ENCODE measurements at regions not wholly inside any gene's neighbourhood (a gene's known extent, or its start where the extent isn't known, plus 50 kb on each side); places are given as distances from the start of the nearest gene placed in this dataset.
"Not testable (repeated sequence)": the region's sequence is repeated elsewhere in the genome, so short reads cannot be mapped to it uniquely, and the experiment has no call there.

DNA sequence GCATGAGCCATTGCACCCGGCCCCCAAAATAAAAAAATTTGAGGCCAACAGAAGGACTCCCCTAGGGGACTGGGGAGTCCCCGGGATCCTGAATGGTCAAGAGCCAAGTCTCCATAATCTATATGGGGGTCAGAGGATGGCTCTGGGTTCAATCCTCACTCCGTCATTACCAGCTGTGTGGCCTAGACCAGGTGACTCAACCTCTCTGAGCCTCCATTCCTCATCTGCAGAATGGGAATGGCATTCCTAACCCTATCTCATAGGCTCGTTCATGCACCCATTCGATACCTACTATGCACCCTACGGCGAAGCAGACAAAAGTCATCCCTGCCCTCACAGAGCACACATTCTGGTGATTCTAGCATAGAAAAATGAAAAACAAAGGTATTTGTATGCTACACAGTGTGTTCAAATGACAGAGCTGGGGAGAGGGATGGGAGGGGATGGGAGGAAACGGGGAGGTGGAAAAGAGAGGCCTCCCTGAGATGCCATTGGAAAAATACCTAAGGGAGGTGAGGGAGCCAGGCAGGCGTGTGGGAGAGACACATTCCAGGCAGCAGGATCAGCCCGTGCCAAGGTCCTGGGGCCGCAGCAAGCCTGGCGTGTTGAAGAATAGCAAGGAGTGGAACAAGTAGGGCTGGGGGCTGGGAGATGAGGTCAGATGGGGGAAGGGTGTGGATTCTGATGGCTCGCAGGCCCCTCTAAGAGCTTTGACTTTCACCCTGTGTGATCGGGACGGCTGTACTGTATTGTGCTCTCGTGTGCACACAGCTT lies 71.2 kb downstream of the RMI2 start:
- H3K27me3 ChIP-seq (ENCODE audit: control insufficient read depth in 2 of 2, insufficient read depth in 2 of 2, low read length in 2 of 2): no peaks in the 10 kb centered on the region
- no peak overlapping the region for H3K27ac Mint-ChIP-seq
- ATAC-seq (no peak), DNase-seq (no peak)
- no peak overlapping the region for H3K4me3 ChIP-seq (ENCODE audit: low read length)
- intact Hi-C loops (cut with micrococcal nuclease): no loop called here
- no peaks in the 10 kb centered on the region for H3K9me3 ChIP-seq (ENCODE audit: control insufficient read depth in 2 of 3, low read length in 3 of 3)
- no peak overlapping the region for H3K4me3 Mint-ChIP-seq
- ChIA-PET CTCF (no interaction called here), POLR2A (no interaction called here)
- H3K9me3 Mint-ChIP-seq: peaks cover 0 to 1% (median 0%) of the 10 kb centered on the region in 11 donors
- H3K4me1 ChIP-seq (ENCODE audit: control insufficient read depth in 2 of 2, insufficient read depth in 2 of 2, low read length in 2 of 2): no peaks in the 10 kb centered on the region
- no peaks in the 10 kb centered on the region for H3K4me1 Mint-ChIP-seq
- H3K36me3 Mint-ChIP-seq: peaks cover 0 to 3% (median 0%) of the 10 kb centered on the region in 5 donors
- no peak overlapping the region for H3K27ac ChIP-seq (ENCODE audit: low read depth, low read length)
- H3K27me3 Mint-ChIP-seq: peaks cover 0 to 2% (median 0%) of the 10 kb centered on the region in 5 donors
- H3K36me3 ChIP-seq (ENCODE audit: control insufficient read depth in 2 of 3, insufficient read depth in 3 of 3, low read length in 3 of 3): no peaks in the 10 kb centered on the region

DNA sequence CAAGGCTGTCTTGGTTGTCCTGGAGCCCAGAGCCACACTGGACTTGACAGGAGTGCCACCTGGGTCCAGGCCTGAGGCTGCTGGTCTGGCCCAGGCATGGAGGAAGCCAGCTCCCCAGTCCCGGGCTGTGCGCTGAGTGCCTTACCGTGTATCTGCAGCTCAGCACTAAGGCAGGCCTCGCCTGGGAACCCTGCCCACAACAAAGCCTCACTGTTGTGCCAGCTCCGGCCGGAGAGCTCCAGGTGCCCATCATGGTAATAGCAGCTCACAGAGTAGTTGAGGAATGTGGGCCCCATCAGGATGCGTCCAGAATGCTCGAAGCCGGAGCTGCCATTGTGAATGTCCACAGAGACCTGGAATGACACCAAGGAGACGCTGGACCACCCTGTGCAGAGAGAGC lies 72.2 kb downstream of the RMI2 start:
- H3K9me3 ChIP-seq (ENCODE audit: control insufficient read depth in 2 of 3, low read length in 3 of 3): no peaks in the 10 kb centered on the region
- no peaks in the 10 kb centered on the region for H3K36me3 ChIP-seq (ENCODE audit: control insufficient read depth in 2 of 3, insufficient read depth in 3 of 3, low read length in 3 of 3)
- Mint-ChIP-seq H3K36me3 (peaks cover 0 to 4% (median 0%) of the 10 kb centered on the region in 5 donors), H3K27me3 (peaks cover 0 to 2% (median 0%) of the 10 kb centered on the region in 5 donors), H3K9me3 (peaks cover 0 to 1% (median 0%) of the 10 kb centered on the region in 11 donors), H3K4me3 (no peak overlapping the region), H3K27ac (peak overlapping the region in 1 of 9 donors; percentile 14), H3K4me1 (peaks cover 0 to 2% (median 0%) of the 10 kb centered on the region in 7 donors)
- DNase-seq: no peak
- no peaks in the 10 kb centered on the region for H3K27me3 ChIP-seq (ENCODE audit: control insufficient read depth in 2 of 2, insufficient read depth in 2 of 2, low read length in 2 of 2)
- H3K4me1 ChIP-seq (ENCODE audit: control insufficient read depth in 2 of 2, insufficient read depth in 2 of 2, low read length in 2 of 2): no peaks in the 10 kb centered on the region
- ChIA-PET CTCF (no interaction called here), POLR2A (no interaction called here)
- H3K4me3 ChIP-seq (ENCODE audit: low read length): no peak overlapping the region
- H3K27ac ChIP-seq (ENCODE audit: low read depth, low read length): no peak overlapping the region
- intact Hi-C loops (cut with micrococcal nuclease): no loop called here
- ATAC-seq: no peak

- H3K36me3 ChIP-seq (ENCODE audit: control insufficient read depth in 2 of 3, insufficient read depth in 3 of 3, low read length in 3 of 3): no peaks in the 10 kb centered on the region
- no peak for ATAC-seq
- no peaks in the 10 kb centered on the region for H3K27me3 ChIP-seq (ENCODE audit: control insufficient read depth in 2 of 2, insufficient read depth in 2 of 2, low read length in 2 of 2)
- peaks cover 0 to 2% (median 0%) of the 10 kb centered on the region in 5 donors for H3K27me3 Mint-ChIP-seq
- intact Hi-C loops (cut with micrococcal nuclease): no loop called here
- peaks cover 0 to 1% (median 0%) of the 10 kb centered on the region in 11 donors for H3K9me3 Mint-ChIP-seq
- peaks cover 0 to 4% (median 0%) of the 10 kb centered on the region in 5 donors for H3K36me3 Mint-ChIP-seq
- no peak for DNase-seq
- POLR2A ChIA-PET: no interaction called here
- no peak overlapping the region for H3K27ac ChIP-seq (ENCODE audit: low read depth, low read length)
- H3K4me1 ChIP-seq (ENCODE audit: control insufficient read depth in 2 of 2, insufficient read depth in 2 of 2, low read length in 2 of 2): no peaks in the 10 kb centered on the region
- no peak overlapping the region for H3K4me3 Mint-ChIP-seq
- no peak overlapping the region for H3K4me3 ChIP-seq (ENCODE audit: low read length)
- H3K9me3 ChIP-seq (ENCODE audit: control insufficient read depth in 2 of 3, low read length in 3 of 3): no peaks in the 10 kb centered on the region
- CTCF ChIA-PET: no interaction called here
- H3K4me1 Mint-ChIP-seq: peaks cover 0 to 5% (median 0%) of the 10 kb centered on the region in 7 donors
- H3K27ac Mint-ChIP-seq: no peak overlapping the region
Measured at GRCh38 chr16:11418506-11418905, 73.2 kb downstream of the RMI2 start.

GRCh38 chr16:11420067-11420466 lies 74.8 kb downstream of the RMI2 start:
- H3K36me3 ChIP-seq (ENCODE audit: control insufficient read depth in 2 of 3, insufficient read depth in 3 of 3, low read length in 3 of 3); H3K36me3 Mint-ChIP-seq; H3K27me3 Mint-ChIP-seq; H3K27me3 ChIP-seq (ENCODE audit: control insufficient read depth in 2 of 2, insufficient read depth in 2 of 2, low read length in 2 of 2); H3K27ac ChIP-seq (ENCODE audit: low read depth, low read length); POLR2A ChIA-PET; DNase-seq; H3K4me1 ChIP-seq (ENCODE audit: control insufficient read depth in 2 of 2, insufficient read depth in 2 of 2, low read length in 2 of 2); H3K27ac Mint-ChIP-seq; H3K9me3 ChIP-seq (ENCODE audit: control insufficient read depth in 2 of 3, low read length in 3 of 3); intact Hi-C loops (cut with micrococcal nuclease); ATAC-seq; H3K9me3 Mint-ChIP-seq; CTCF ChIA-PET; H3K4me3 ChIP-seq (ENCODE audit: low read length); H3K4me1 Mint-ChIP-seq; H3K4me3 Mint-ChIP-seq: not testable (repeated sequence)

GRCh38 chr16:11420895-11421294 lies 75.6 kb downstream of the RMI2 start:
- H3K9me3 Mint-ChIP-seq: peaks cover 0 to 1% (median 0%) of the 10 kb centered on the region in 11 donors
- ChIA-PET CTCF (interaction anchor here (0.5 to 0.7 kb wide), 2 partner anchors 51 to 478 kb away, joined by 3 to 4 read pairs; no protein-coding TSS in a partner anchor), POLR2A (interaction anchor here (0.6 kb wide), 1 partner anchor 24 kb away, joined by 3 read pairs; no protein-coding TSS in a partner anchor)
- H3K27ac Mint-ChIP-seq: no peak overlapping the region
- Histone ChIP-seq H3K4me3 (ENCODE audit: low read length) (no peak overlapping the region), H3K27ac (ENCODE audit: low read depth, low read length) (no peak overlapping the region), H3K27me3 (ENCODE audit: control insufficient read depth in 2 of 2, insufficient read depth in 2 of 2, low read length in 2 of 2) (no peaks in the 10 kb centered on the region), H3K4me1 (ENCODE audit: control insufficient read depth in 2 of 2, insufficient read depth in 2 of 2, low read length in 2 of 2) (no peaks in the 10 kb centered on the region), H3K36me3 (ENCODE audit: control insufficient read depth in 2 of 3, insufficient read depth in 3 of 3, low read length in 3 of 3) (no peaks in the 10 kb centered on the region), H3K9me3 (ENCODE audit: control insufficient read depth in 2 of 3, low read length in 3 of 3) (no peaks in the 10 kb centered on the region)
- H3K4me1 Mint-ChIP-seq: peaks cover 0 to 7% (median 0%) of the 10 kb centered on the region in 7 donors
- H3K36me3 Mint-ChIP-seq: peaks cover 0 to 4% (median 0%) of the 10 kb centered on the region in 5 donors
- H3K4me3 Mint-ChIP-seq: no peak overlapping the region
- DNase-seq (no peak), ATAC-seq (no peak)
- peaks cover 0 to 2% (median 0%) of the 10 kb centered on the region in 5 donors for H3K27me3 Mint-ChIP-seq
- intact Hi-C loops (cut with micrococcal nuclease): no loop called here

DNA sequence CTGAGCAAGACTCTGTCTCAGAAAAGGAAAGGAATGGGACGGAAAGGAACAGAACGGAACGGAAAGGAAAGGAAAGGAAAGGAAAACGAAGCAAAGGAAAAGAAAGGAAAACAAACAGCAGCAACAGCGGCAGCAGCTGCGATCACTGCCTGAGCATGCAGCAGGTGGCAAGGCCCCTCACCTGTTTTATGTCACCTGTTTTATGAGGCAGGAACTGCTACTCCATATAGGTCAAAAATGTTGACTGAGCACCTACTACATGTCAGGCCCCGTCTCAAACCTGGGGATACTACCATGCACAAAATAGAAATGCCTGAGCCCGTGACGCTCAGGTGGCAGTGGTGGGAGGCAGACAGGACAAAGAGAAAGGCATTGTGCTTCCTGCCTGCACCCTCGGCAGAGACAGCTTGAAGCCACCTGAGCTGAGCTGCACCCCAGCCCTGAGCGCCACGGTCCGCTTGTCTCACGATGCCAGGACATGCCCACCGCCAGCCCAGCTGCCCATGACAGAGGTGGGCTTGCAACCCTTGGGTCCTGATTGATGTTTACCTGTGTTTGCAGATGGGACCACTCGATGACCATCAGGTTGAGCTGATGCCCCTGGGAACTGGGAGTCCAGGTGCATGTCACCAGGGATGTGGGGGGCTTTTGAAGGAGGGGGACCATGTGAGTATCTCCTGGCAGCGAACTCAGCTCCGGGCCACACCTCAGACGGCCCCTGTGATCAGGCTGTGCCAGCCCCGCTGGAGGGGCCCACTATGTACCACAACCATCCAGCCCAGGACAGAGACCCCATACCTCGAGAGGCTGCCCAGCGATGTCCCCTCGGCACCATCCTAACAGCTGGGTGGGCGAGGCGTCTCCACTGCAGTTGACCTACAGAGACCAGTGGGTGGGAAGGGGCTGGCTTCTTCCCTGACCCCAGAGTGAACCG lies 77.4 kb downstream of the RMI2 start:
- ATAC-seq (no peak), DNase-seq (no peak)
- Mint-ChIP-seq H3K4me1 (peaks cover 0 to 7% (median 0%) of the 10 kb centered on the region in 7 donors), H3K27ac (no peak overlapping the region), H3K9me3 (peaks cover 0 to 1% (median 0%) of the 10 kb centered on the region in 11 donors), H3K27me3 (peaks cover 0 to 2% (median 0%) of the 10 kb centered on the region in 5 donors), H3K36me3 (peaks cover 0 to 4% (median 0%) of the 10 kb centered on the region in 5 donors), H3K4me3 (no peak overlapping the region)
- intact Hi-C loops (cut with micrococcal nuclease): no loop called here
- Histone ChIP-seq H3K27me3 (ENCODE audit: control insufficient read depth in 2 of 2, insufficient read depth in 2 of 2, low read length in 2 of 2) (no peaks in the 10 kb centered on the region), H3K4me1 (ENCODE audit: control insufficient read depth in 2 of 2, insufficient read depth in 2 of 2, low read length in 2 of 2) (no peaks in the 10 kb centered on the region), H3K27ac (ENCODE audit: low read depth, low read length) (no peak overlapping the region), H3K36me3 (ENCODE audit: control insufficient read depth in 2 of 3, insufficient read depth in 3 of 3, low read length in 3 of 3) (no peaks in the 10 kb centered on the region), H3K9me3 (ENCODE audit: control insufficient read depth in 2 of 3, low read length in 3 of 3) (no peaks in the 10 kb centered on the region), H3K4me3 (ENCODE audit: low read length) (no peak overlapping the region)
- ChIA-PET CTCF (interaction anchor here (1.0 kb wide), 1 partner anchor 17 kb away, joined by 3 read pairs; no protein-coding TSS in a partner anchor), POLR2A (no interaction called here)
